Neural progenitor cell (in vitro differentiated cells): ENCODE measurements at regions not wholly inside any gene's neighbourhood (a gene's known extent, or its start where the extent isn't known, plus 50 kb on each side); places are given as distances from the start of the nearest gene placed in this dataset.
A peak's percentile ranks its signal among the peaks of the same experiment; 100 is the strongest.

Source experiments
- DNase-seq: peaks from one replicate; pipeline ENCODE4 v3.0.0-alpha.2; 2016; ENCODE audit warnings: low spot score
- H2AFZ ChIP-seq: fragments of 200-600 bp; sonication (generic); replicated peaks from 2 replicates; pipeline ENCODE4 v1.6.1; 2016; ENCODE audit warnings: antibody characterized with exemption
- H3F3A ChIP-seq: fragments of 200-600 bp; sonication (generic); 2 replicates; pipeline ENCODE4 v1.6.1; 2016; ENCODE audit warnings: antibody characterized with exemption, low read depth
- H3K27ac ChIP-seq: fragments of 200-600 bp; sonication (generic); 2 replicates; pipeline ENCODE4 v1.5.1; 2016; ENCODE audit warnings: mild to moderate bottlenecking
- H3K27me3 ChIP-seq: fragments of 200-600 bp; sonication (generic); 2 replicates; pipeline ENCODE4 v1.6.1; 2016; ENCODE audit warnings: mild to moderate bottlenecking, moderate library complexity
- H3K36me3 ChIP-seq: fragments of 200-600 bp; sonication (generic); 2 replicates; pipeline ENCODE4 v1.5.1; 2016
- H3K4me1 ChIP-seq: fragments of 200-600 bp; sonication (generic); 2 replicates; pipeline ENCODE4 v1.6.1; 2016; ENCODE audit warnings: mixed run types
- H3K4me2 ChIP-seq: fragments of 200-600 bp; sonication (generic); 2 replicates; pipeline ENCODE4 v1.6.1; 2016
- H3K4me3 ChIP-seq: fragments of 200-600 bp; sonication (generic); 2 replicates; pipeline ENCODE4 v1.5.1; 2016
- H3K79me2 ChIP-seq: fragments of 200-600 bp; sonication (generic); 2 replicates; pipeline ENCODE4 v1.6.1; 2016; ENCODE audit warnings: low read depth
- H3K9ac ChIP-seq: fragments of 200-600 bp; sonication (generic); 2 replicates; pipeline ENCODE4 v1.6.1; 2016
- H3K9me3 ChIP-seq: fragments of 200-600 bp; sonication (generic); 2 replicates; pipeline ENCODE4 v1.5.1; 2016; ENCODE audit warnings: low read depth
- H4K20me1 ChIP-seq: fragments of 200-600 bp; sonication (generic); 2 replicates; pipeline ENCODE4 v1.6.1; 2016; ENCODE audit warnings: low read depth
- H3K27ac Mint-ChIP-seq: 3 replicates; pipeline ENCODE4 v1.8.0; 2021; ENCODE audit warnings: mixed read lengths
- H3K27me3 Mint-ChIP-seq: 2 replicates; pipeline ENCODE4 v1.8.0; 2022; ENCODE audit warnings: low read depth, mild to moderate bottlenecking, inconsistent platforms, moderate library complexity, mixed read lengths; ENCODE audit not compliant: insufficient read depth
- H3K36me3 Mint-ChIP-seq: 3 replicates; pipeline ENCODE4 v1.8.0; 2021; ENCODE audit warnings: mixed read lengths
- H3K4me1 Mint-ChIP-seq: 3 replicates; pipeline ENCODE4 v1.8.0; 2021; ENCODE audit warnings: mixed read lengths
- H3K4me3 Mint-ChIP-seq: 3 replicates; pipeline ENCODE4 v1.8.0; 2021; ENCODE audit warnings: mild to moderate bottlenecking, moderate library complexity, mixed read lengths
- H3K9me3 Mint-ChIP-seq: 3 replicates; pipeline ENCODE4 v1.8.0; 2020; ENCODE audit warnings: mixed read lengths
- CTCF ChIP-seq: fragments of 200-600 bp; sonication (generic); IDR thresholded peaks from 2 replicates; pipeline ENCODE4 v1.5.1; 2017; ENCODE audit warnings: antibody characterized with exemption, mild to moderate bottlenecking
- EZH2 ChIP-seq: fragments of 200-600 bp; sonication (generic); IDR thresholded peaks from 2 replicates; pipeline ENCODE4 v1.6.1; 2017; ENCODE audit warnings: antibody characterized with exemption, mild to moderate bottlenecking, moderate library complexity
- EZH2phosphoT487 ChIP-seq: fragments of 200-600 bp; sonication (generic); IDR thresholded peaks from 2 replicates; pipeline ENCODE4 v1.6.1; 2017; ENCODE audit warnings: antibody characterized with exemption

DNA sequence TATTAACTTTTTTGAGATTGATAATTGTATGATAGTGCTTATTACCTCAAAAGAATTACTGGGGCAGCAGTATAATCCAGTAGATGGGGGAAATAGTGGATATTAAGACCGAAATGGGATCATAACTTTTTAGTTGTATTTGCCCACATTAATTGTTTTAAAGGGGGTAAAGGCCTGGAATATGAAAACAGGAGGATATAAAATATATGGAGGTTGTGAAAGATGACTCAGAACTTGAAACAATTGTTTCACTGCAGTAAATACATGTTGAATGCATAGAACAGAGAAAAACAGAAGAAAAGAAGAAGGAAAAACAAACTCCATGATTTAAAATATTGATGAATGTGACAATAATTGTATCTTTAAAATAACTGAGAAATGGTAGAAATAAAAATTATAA lies 94.1 kb upstream of the VPREB1 start:
- Histone ChIP-seq H3K4me1 (peaks cover 4% of the 10 kb centered on the region), H3K27ac (no peak overlapping the region), H4K20me1 (no peaks in the 10 kb centered on the region), H3K79me2 (no peaks in the 10 kb centered on the region), H3K9me3 (no peaks in the 10 kb centered on the region), H3K36me3 (no peaks in the 10 kb centered on the region), H3K4me2 (no peak overlapping the region), H3K4me3 (no peak overlapping the region), H3F3A (no peaks in the 10 kb centered on the region), H3K9ac (no peak overlapping the region), H3K27me3 (peaks cover 100% of the 10 kb centered on the region), H2AFZ (no peak overlapping the region)
- H3K4me3 Mint-ChIP-seq: no peak overlapping the region
- no peak for TF ChIP-seq EZH2phosphoT487
- TF ChIP-seq CTCF: no peak
- TF ChIP-seq EZH2: no peak
- no peaks in the 10 kb centered on the region for H3K4me1 Mint-ChIP-seq
- H3K27me3 Mint-ChIP-seq: peaks cover 18% of the 10 kb centered on the region
- no peaks in the 10 kb centered on the region for H3K9me3 Mint-ChIP-seq
- H3K36me3 Mint-ChIP-seq: no peaks in the 10 kb centered on the region
- DNase-seq: no peak
- no peak overlapping the region for H3K27ac Mint-ChIP-seq

DNA sequence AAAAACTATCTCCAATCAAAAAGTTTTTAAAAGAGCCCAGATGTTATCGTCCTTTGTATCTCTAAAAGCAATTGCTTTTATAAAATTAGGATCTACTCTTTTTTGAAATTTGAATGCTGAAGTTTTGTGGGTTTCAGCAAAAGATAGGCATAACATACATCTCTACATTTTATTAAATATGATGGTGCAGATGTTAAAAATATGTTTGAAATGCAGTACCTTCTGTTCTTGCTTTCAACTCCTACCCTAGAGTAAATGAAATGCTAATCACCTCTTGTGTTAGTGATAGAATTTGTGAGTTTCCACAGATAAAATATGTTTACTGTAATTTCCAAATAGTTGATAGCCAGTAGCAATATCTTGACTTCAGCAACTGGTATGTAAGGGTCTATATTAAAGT lies 95.7 kb upstream of the VPREB1 start:
- DNase-seq: no peak
- peaks cover 100% of the 10 kb centered on the region for H3K27me3 ChIP-seq
- no peaks in the 10 kb centered on the region for H3F3A ChIP-seq
- Mint-ChIP-seq H3K9me3 (no peaks in the 10 kb centered on the region), H3K36me3 (no peaks in the 10 kb centered on the region), H3K27ac (no peak overlapping the region), H3K4me3 (no peak overlapping the region), H3K4me1 (no peaks in the 10 kb centered on the region), H3K27me3 (peaks cover 12% of the 10 kb centered on the region)
- no peaks in the 10 kb centered on the region for H3K79me2 ChIP-seq
- no peak overlapping the region for H3K4me2 ChIP-seq
- no peak overlapping the region for H3K4me3 ChIP-seq
- H3K27ac ChIP-seq: no peak overlapping the region
- no peaks in the 10 kb centered on the region for H4K20me1 ChIP-seq
- H3K9ac ChIP-seq: no peak overlapping the region
- H3K4me1 ChIP-seq: peaks cover 4% of the 10 kb centered on the region
- no peak for TF ChIP-seq EZH2phosphoT487
- no peak for TF ChIP-seq EZH2
- no peak for TF ChIP-seq CTCF
- H3K36me3 ChIP-seq: no peaks in the 10 kb centered on the region
- H2AFZ ChIP-seq: no peak overlapping the region
- H3K9me3 ChIP-seq: no peaks in the 10 kb centered on the region

DNA sequence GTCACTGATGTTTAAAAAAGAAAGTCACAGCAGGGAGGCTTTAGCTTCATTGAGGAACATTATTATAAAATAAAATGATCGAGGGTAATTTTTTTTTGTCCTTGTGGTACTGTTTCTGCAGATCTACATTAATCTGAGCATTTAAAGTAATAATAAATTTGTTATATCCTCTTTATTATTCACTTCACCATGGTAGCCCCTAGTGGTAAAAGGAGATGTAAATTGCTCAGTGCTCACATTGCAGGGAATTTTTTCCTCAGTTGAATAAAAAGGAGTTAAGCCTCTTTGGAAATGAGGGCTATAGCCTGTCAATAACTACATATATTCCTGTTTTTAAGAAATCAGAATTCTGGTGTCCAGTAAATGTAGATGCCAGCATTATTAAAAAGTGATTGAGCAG lies 99.7 kb upstream of the VPREB1 start:
- no peaks in the 10 kb centered on the region for H3K4me1 Mint-ChIP-seq
- DNase-seq: no peak
- Histone ChIP-seq H3K27me3 (peaks cover 100% of the 10 kb centered on the region), H3K4me3 (no peak overlapping the region), H3K79me2 (no peaks in the 10 kb centered on the region), H3K4me2 (no peak overlapping the region), H2AFZ (no peak overlapping the region), H3K27ac (no peak overlapping the region), H3K9me3 (no peaks in the 10 kb centered on the region), H3K4me1 (no peaks in the 10 kb centered on the region), H3K36me3 (no peaks in the 10 kb centered on the region), H3K9ac (no peak overlapping the region), H4K20me1 (no peaks in the 10 kb centered on the region), H3F3A (no peaks in the 10 kb centered on the region)
- no peak overlapping the region for H3K27ac Mint-ChIP-seq
- H3K9me3 Mint-ChIP-seq: no peaks in the 10 kb centered on the region
- no peak overlapping the region for H3K4me3 Mint-ChIP-seq
- no peaks in the 10 kb centered on the region for H3K36me3 Mint-ChIP-seq
- peaks cover 5% of the 10 kb centered on the region for H3K27me3 Mint-ChIP-seq
- peak; percentile 22 for TF ChIP-seq CTCF
- no peak for TF ChIP-seq EZH2phosphoT487

GRCh38 chr22:22143448-22143847 lies 101.1 kb upstream of the VPREB1 start:
- H3K4me1 ChIP-seq: no peaks in the 10 kb centered on the region

More at GRCh38 chr22:22143448-22143847, 101.1 kb upstream of the VPREB1 start:
- TF ChIP-seq EZH2phosphoT487 (no peak), CTCF (no peak), EZH2 (no peak)
- no peak overlapping the region for H3K4me3 ChIP-seq
- no peak overlapping the region for H3K27ac ChIP-seq
- no peak overlapping the region for H2AFZ ChIP-seq
- H3K4me1 Mint-ChIP-seq: no peaks in the 10 kb centered on the region
- H3K27ac Mint-ChIP-seq: no peak overlapping the region
- H3K36me3 ChIP-seq: no peaks in the 10 kb centered on the region
- no peaks in the 10 kb centered on the region for H3K79me2 ChIP-seq
- H3K9ac ChIP-seq: no peak overlapping the region
- DNase-seq: no peak
- H3K4me3 Mint-ChIP-seq: no peak overlapping the region
- no peaks in the 10 kb centered on the region for H3F3A ChIP-seq
- no peaks in the 10 kb centered on the region for H4K20me1 ChIP-seq
- H3K27me3 ChIP-seq: peaks cover 100% of the 10 kb centered on the region
- H3K9me3 Mint-ChIP-seq: no peaks in the 10 kb centered on the region
- H3K9me3 ChIP-seq: no peaks in the 10 kb centered on the region
- H3K4me2 ChIP-seq: no peak overlapping the region
- H3K36me3 Mint-ChIP-seq: no peaks in the 10 kb centered on the region
- H3K27me3 Mint-ChIP-seq: peaks cover 5% of the 10 kb centered on the region
